ENCODE measurements at regions not wholly inside any gene's neighbourhood (a gene's known extent, or its start where the extent isn't known, plus 50 kb on each side); places are given as distances from the start of the nearest gene placed in this dataset.

GRCh38 chr2:21627938-21628337, 504.2 kb downstream of the TDRD15 start:
- no peak for TF ChIP-seq CTCF (IDR thresholded peaks at IDR 0.05)
- H3K9me3 ChIP-seq, result no peaks in the 10 kb centered on the region
- H3K27me3 ChIP-seq (ENCODE audit: insufficient read depth in 3 of 3, low read length in 2 of 3), result no peaks in the 10 kb centered on the region
- intact Hi-C loops (cut with DNase I), result no loop called here
- ATAC-seq (no peak), DNase-seq (no peak)
- H3K36me3 ChIP-seq (ENCODE audit: insufficient read depth in 1 of 2, low read depth in 1 of 2), result no peaks in the 10 kb centered on the region
- no peaks in the 10 kb centered on the region for H3K4me1 ChIP-seq
- H3K27ac ChIP-seq, result no peak overlapping the region
- no peak overlapping the region for H3K4me3 ChIP-seq

DNA sequence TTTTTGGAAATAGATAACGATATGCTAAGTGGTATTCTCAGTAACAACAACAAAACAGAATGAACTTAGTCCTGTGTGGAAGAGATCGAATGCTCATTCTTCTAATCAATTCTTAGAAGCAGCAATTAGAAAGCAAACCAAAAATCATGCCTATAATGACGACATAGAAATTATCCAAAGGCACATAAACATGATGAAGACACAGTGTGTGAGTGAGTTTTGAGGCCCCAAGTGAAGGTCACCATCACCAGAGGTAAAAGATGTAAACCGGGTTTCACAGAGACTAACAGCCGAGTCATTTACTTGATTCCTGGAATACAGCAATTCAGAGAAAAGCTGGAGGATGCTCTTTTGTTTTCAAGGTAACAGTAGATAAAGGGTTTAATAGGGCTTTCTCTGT, 509.2 kb downstream of the TDRD15 start:
- no peak for ATAC-seq

GRCh38 chr2:21633466-21633865, 509.7 kb downstream of the TDRD15 start:
- 51 to 59% (median 52%) methylated on average over 6 of the region's 6 CpGs for WGBS, 3 donors
- intact Hi-C loops (cut with DNase I), result no loop called here
- H3K36me3 ChIP-seq (ENCODE audit: insufficient read depth in 1 of 2, low read depth in 1 of 2), result no peaks in the 10 kb centered on the region
- no peaks in the 10 kb centered on the region for H3K9me3 ChIP-seq
- DNase-seq, result no peak
- H3K4me3 ChIP-seq, result no peak overlapping the region
- TF ChIP-seq CTCF (IDR thresholded peaks at IDR 0.05), result no peak
- no peak for ATAC-seq
- H3K27me3 ChIP-seq (ENCODE audit: insufficient read depth in 3 of 3, low read length in 2 of 3), result peaks cover 0 to 3% (median 0%) of the 10 kb centered on the region in 3 donors
- H3K27ac ChIP-seq, result no peak overlapping the region
- no peaks in the 10 kb centered on the region for H3K4me1 ChIP-seq

More for the DNA sequence above, 509.2 kb downstream of the TDRD15 start:
- no peaks in the 10 kb centered on the region for H3K36me3 ChIP-seq (ENCODE audit: insufficient read depth in 1 of 2, low read depth in 1 of 2)
- H3K9me3 ChIP-seq, result no peaks in the 10 kb centered on the region
- DNase-seq, result no peak
- no peak overlapping the region for H3K27ac ChIP-seq
- H3K4me3 ChIP-seq, result no peak overlapping the region
- intact Hi-C loops (cut with DNase I), result no loop called here
- no peaks in the 10 kb centered on the region for H3K27me3 ChIP-seq (ENCODE audit: insufficient read depth in 3 of 3, low read length in 2 of 3)
- WGBS, 3 donors, result 78 to 81% (median 79%) methylated on average over 5 of the region's 5 CpGs
- H3K4me1 ChIP-seq, result no peaks in the 10 kb centered on the region
- TF ChIP-seq CTCF (IDR thresholded peaks at IDR 0.05), result no peak

DNA sequence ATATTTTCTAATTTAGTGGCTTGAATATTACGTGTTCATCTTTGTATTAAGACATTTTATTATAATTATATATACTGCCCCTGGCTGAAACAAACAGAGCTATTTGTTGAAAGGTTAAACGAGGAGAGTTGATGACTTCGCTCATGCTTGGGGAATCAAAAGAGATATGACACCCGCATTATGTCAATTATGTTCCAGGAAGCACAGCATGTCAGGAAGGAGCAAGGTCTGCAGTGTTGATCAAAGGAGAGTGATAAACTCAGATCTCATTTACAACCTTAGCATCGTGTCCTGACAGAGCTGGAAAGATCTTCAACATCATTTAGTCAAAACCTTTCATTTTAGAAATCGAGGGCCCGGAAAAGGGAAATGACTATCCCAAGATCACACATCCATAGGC, 510.1 kb downstream of the TDRD15 start:
- Histone ChIP-seq H3K4me3 (no peak overlapping the region), H3K9me3 (no peaks in the 10 kb centered on the region), H3K36me3 (ENCODE audit: insufficient read depth in 1 of 2, low read depth in 1 of 2) (no peaks in the 10 kb centered on the region), H3K27ac (no peak overlapping the region), H3K27me3 (ENCODE audit: insufficient read depth in 3 of 3, low read length in 2 of 3) (peaks cover 0 to 5% (median 0%) of the 10 kb centered on the region in 3 donors), H3K4me1 (no peaks in the 10 kb centered on the region)
- DNase-seq (no peak), ATAC-seq (no peak)
- 69 to 73% (median 73%) methylated on average over 7 of the region's 7 CpGs for WGBS, 3 donors
- intact Hi-C loops (cut with DNase I), result no loop called here
- TF ChIP-seq CTCF (IDR thresholded peaks at IDR 0.05), result no peak

DNA sequence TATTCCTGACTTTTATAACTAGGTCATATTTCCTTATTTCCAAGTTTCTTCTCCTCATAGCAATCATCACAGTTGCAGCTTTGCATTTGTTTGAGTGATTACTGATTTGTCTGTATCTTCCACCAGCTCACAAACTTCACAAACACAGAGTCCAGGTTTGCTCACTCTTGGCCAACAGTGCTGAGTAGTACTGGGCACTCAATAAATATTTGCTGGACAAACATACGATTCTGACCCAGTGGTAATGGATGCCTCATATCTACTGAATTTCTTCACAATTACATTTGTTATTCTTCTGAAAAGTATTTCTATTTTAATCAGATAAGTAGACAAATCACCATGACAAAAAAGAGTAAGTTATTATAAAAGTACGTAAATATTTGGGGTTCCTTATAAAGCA, 516.3 kb downstream of the TDRD15 start:
- ATAC-seq (no peak), DNase-seq (no peak)
- WGBS, 3 donors, result 83 to 93% (median 86%) methylated on average over 2 of the region's 2 CpGs
- Histone ChIP-seq H3K27ac (no peak overlapping the region), H3K36me3 (ENCODE audit: insufficient read depth in 1 of 2, low read depth in 1 of 2) (no peaks in the 10 kb centered on the region), H3K27me3 (ENCODE audit: insufficient read depth in 3 of 3, low read length in 2 of 3) (peaks cover 0 to 5% (median 0%) of the 10 kb centered on the region in 3 donors), H3K4me3 (no peak overlapping the region), H3K9me3 (no peaks in the 10 kb centered on the region), H3K4me1 (no peaks in the 10 kb centered on the region)
- TF ChIP-seq CTCF (IDR thresholded peaks at IDR 0.05), result no peak
- intact Hi-C loops (cut with DNase I), result no loop called here

All from psoas muscle (tissue), 7 donors.